H9 (cell line): ENCODE measurements at regions not wholly inside any gene's neighbourhood (a gene's known extent, or its start where the extent isn't known, plus 50 kb on each side); places are given as distances from the start of the nearest gene placed in this dataset.

Source experiments
- DNase-seq: peaks from one replicate; pipeline ENCODE4 v3.0.0-alpha.2; 2017
- H2AFZ ChIP-seq: one replicate; pipeline ENCODE4 v1.6.1; 2013; ENCODE audit warnings: mild to moderate bottlenecking, low read length, control low read depth, moderate library complexity
- H2AK5ac ChIP-seq: 2 replicates; pipeline ENCODE4 v1.6.1; 2013; ENCODE audit warnings: low read length, control low read depth, mixed read lengths; ENCODE audit not compliant: insufficient read length
- H2BK120ac ChIP-seq: one replicate; pipeline ENCODE4 v1.6.1; 2013; ENCODE audit warnings: low read depth, mild to moderate bottlenecking, low read length, control low read depth, inconsistent platforms; ENCODE audit not compliant: poor library complexity, severe bottlenecking
- H2BK12ac ChIP-seq: 2 replicates; pipeline ENCODE4 v1.6.1; 2013; ENCODE audit warnings: low read length, control low read depth, mixed read lengths, low read depth; ENCODE audit not compliant: insufficient read length
- H2BK15ac ChIP-seq: 2 replicates; pipeline ENCODE4 v1.6.1; 2013; ENCODE audit warnings: low read depth, low read length, control low read depth
- H2BK20ac ChIP-seq: one replicate; pipeline ENCODE4 v1.6.1; 2013; ENCODE audit warnings: low read depth, mild to moderate bottlenecking, low read length, control low read depth, inconsistent platforms; ENCODE audit not compliant: poor library complexity, severe bottlenecking
- H2BK5ac ChIP-seq: 2 replicates; pipeline ENCODE4 v1.6.1; 2013; ENCODE audit warnings: low read length, control low read depth, mixed read lengths; ENCODE audit not compliant: insufficient read length
- H3K14ac ChIP-seq: 2 replicates; pipeline ENCODE4 v1.6.1; 2013; ENCODE audit warnings: low read length, control low read depth; ENCODE audit not compliant: insufficient read depth
- H3K18ac ChIP-seq: 2 replicates; pipeline ENCODE4 v1.6.1; 2013; ENCODE audit warnings: low read depth, mild to moderate bottlenecking, mixed read lengths, low read length, control low read depth; ENCODE audit not compliant: insufficient read length
- H3K23ac ChIP-seq: 2 replicates; pipeline ENCODE4 v1.6.1; 2013; ENCODE audit warnings: low read length, control low read depth, mixed read lengths, low read depth; ENCODE audit not compliant: insufficient read length
- H3K23me2 ChIP-seq: 2 replicates; pipeline ENCODE4 v1.6.1; 2013; ENCODE audit warnings: low read depth, mild to moderate bottlenecking, mixed read lengths, low read length, control low read depth; ENCODE audit not compliant: insufficient read length, poor library complexity, severe bottlenecking
- H3K27ac ChIP-seq: 2 replicates; pipeline ENCODE4 v1.5.1; 2013; ENCODE audit warnings: low read length, control low read depth, mixed read lengths, low read depth; ENCODE audit not compliant: insufficient read length
- H3K27me3 ChIP-seq: 2 replicates; pipeline ENCODE4 v1.6.1; 2013; ENCODE audit warnings: low read length, control low read depth, inconsistent platforms; ENCODE audit not compliant: insufficient read depth
- H3K4ac ChIP-seq: 2 replicates; pipeline ENCODE4 v1.6.1; 2013; ENCODE audit warnings: low read depth, mild to moderate bottlenecking, control low read depth, inconsistent platforms, low read length, moderate library complexity
- H3K4me1 ChIP-seq: 2 replicates; pipeline ENCODE4 v1.6.1; 2013; ENCODE audit warnings: low read length, control low read depth, inconsistent platforms; ENCODE audit not compliant: insufficient read depth
- H3K4me2 ChIP-seq: 2 replicates; pipeline ENCODE4 v1.6.1; 2013; ENCODE audit warnings: low read length, control low read depth, mixed read lengths; ENCODE audit not compliant: insufficient read length, insufficient read depth
- H3K56ac ChIP-seq: 2 replicates; pipeline ENCODE4 v1.6.1; 2013; ENCODE audit warnings: low read depth, mild to moderate bottlenecking, mixed read lengths, low read length, control low read depth; ENCODE audit not compliant: insufficient read length
- H3K79me1 ChIP-seq: 2 replicates; pipeline ENCODE4 v1.6.1; 2013; ENCODE audit warnings: low read depth, mild to moderate bottlenecking, moderate library complexity, low read length, control low read depth, inconsistent platforms; ENCODE audit not compliant: insufficient read depth, poor library complexity, severe bottlenecking
- H3K79me2 ChIP-seq: 2 replicates; pipeline ENCODE4 v1.6.1; 2013; ENCODE audit warnings: low read length, control low read depth, inconsistent platforms; ENCODE audit not compliant: insufficient read depth
- H3K9ac ChIP-seq: 2 replicates; pipeline ENCODE4 v1.6.1; 2013; ENCODE audit warnings: low read length, control low read depth, mixed read lengths; ENCODE audit not compliant: insufficient read length; ENCODE audit errors: extremely low read depth
- H3K9me3 ChIP-seq: one replicate; pipeline ENCODE4 v1.6.1; 2013; ENCODE audit warnings: low read depth, low read length, inconsistent platforms; ENCODE audit not compliant: control insufficient read depth
- H3T11ph ChIP-seq: one replicate; pipeline ENCODE4 v1.6.1; 2013; ENCODE audit warnings: mild to moderate bottlenecking, low read length, control low read depth, inconsistent platforms
- H4K20me1 ChIP-seq: one replicate; pipeline ENCODE4 v1.6.1; 2013; ENCODE audit not compliant: control insufficient read depth, insufficient read length, insufficient read depth
- H4K5ac ChIP-seq: 2 replicates; pipeline ENCODE4 v1.6.1; 2013; ENCODE audit warnings: low read depth, mild to moderate bottlenecking, mixed read lengths, low read length, control low read depth; ENCODE audit not compliant: insufficient read length
- H4K8ac ChIP-seq: replicated peaks from 2 replicates; pipeline ENCODE4 v1.6.1; 2013; ENCODE audit warnings: low read length, control low read depth, mixed read lengths, low read depth; ENCODE audit not compliant: insufficient read length
- H4K91ac ChIP-seq: 2 replicates; pipeline ENCODE4 v1.6.1; 2013; ENCODE audit warnings: low read depth, mild to moderate bottlenecking, moderate library complexity, mixed read lengths, low read length, control low read depth; ENCODE audit not compliant: insufficient read length
- H3K27ac Mint-ChIP-seq, 3 experiments: 2 replicates in 2 of 3; 3 replicates in 1 of 3; pipeline ENCODE4 v1.8.0; 2020 to 2021; ENCODE audit warnings: mixed read lengths in 3 of 3, mild to moderate bottlenecking in 1 of 3, moderate library complexity in 1 of 3
- H3K27me3 Mint-ChIP-seq: 2 replicates; pipeline ENCODE4 v1.8.0; 2021; ENCODE audit warnings: low read depth, mild to moderate bottlenecking, moderate library complexity, mixed read lengths
- H3K36me3 Mint-ChIP-seq, 3 experiments: 2 replicates in 2 of 3; 3 replicates in 1 of 3; pipeline ENCODE4 v1.8.0; 2020 to 2021; ENCODE audit warnings: low read depth in 3 of 3, mixed read lengths in 3 of 3; ENCODE audit not compliant: insufficient read depth in 1 of 3
- H3K4me1 Mint-ChIP-seq, 2 experiments: 2 replicates each; pipeline ENCODE4 v1.8.0; 2020; ENCODE audit warnings: mixed read lengths in 2 of 2
- H3K4me3 Mint-ChIP-seq, 2 experiments: 2 replicates in 1 of 2; 3 replicates in 1 of 2; pipeline ENCODE4 v1.8.0; 2020 to 2021; ENCODE audit warnings: mild to moderate bottlenecking in 2 of 2, mixed read lengths in 2 of 2, moderate library complexity in 1 of 2
- H3K9me3 Mint-ChIP-seq, 2 experiments: 2 replicates in 1 of 2; 3 replicates in 1 of 2; pipeline ENCODE4 v1.8.0; 2020; ENCODE audit warnings: mild to moderate bottlenecking in 2 of 2, mixed read lengths in 2 of 2, moderate library complexity in 1 of 2
- CTCF ChIP-seq: fragments of 200-600 bp; sonication (generic); conservative IDR thresholded peaks from 3 replicates; pipeline ENCODE4 v1.8.0; 2021; ENCODE audit warnings: antibody characterized with exemption, mild to moderate bottlenecking
- WGBS: extraction: QIAGEN DNeasy Blood & Tissue Kit; methylation state at CpG from one replicate; pipeline ENCODE4 v1.1.7; 2013; ENCODE audit warnings: missing lambda C conversion rate, low lambda C conversion rate, mixed read lengths; ENCODE audit not compliant: insufficient read length; ENCODE audit errors: extremely low coverage; 5-methylcytosine and 5-hydroxymethylcytosine counted together

DNA sequence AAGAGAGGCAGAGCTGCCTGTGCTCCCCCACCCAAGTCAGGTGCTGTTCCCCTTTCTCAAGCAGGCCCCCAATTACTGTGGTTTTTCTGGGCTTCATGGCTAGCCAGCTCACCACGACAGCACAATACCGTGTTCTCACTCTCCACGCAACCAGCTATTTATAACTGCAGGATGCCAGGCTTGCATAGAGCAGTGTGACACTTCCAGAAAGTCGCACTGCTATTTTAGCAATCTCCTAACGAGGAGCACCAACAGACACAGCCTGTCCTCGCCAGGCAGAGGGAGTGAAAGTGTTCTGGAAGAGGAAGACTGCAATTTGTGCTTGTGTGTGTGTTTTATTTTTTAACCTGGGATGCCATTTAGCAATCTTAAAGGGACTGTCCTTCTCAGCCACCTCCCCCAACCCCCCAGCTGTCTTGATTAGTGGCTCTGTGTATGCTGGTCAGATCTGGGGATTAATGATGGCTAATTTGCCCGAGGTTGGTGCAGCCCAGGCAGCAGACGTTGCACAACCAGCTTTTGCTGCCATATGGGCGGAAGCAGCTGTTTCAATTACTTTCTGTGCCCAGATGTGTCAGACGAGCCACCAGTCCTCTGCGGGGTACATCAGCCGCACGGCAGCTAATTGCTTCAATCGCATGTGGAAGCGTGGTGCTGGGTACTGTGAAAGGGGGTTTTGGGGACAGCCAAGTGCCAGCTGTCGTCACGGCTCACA, 268.0 kb upstream of the ARRDC4 start:
- H2BK12ac ChIP-seq: no peak overlapping the region
- H3T11ph ChIP-seq: no peak overlapping the region
- H2BK20ac ChIP-seq: no peak overlapping the region
- H2AFZ ChIP-seq: no peak overlapping the region
- H3K14ac ChIP-seq: no peak overlapping the region
- no peaks in the 10 kb centered on the region for H3K9me3 ChIP-seq
- H3K27ac ChIP-seq: no peak overlapping the region
- no peak overlapping the region for H3K27ac Mint-ChIP-seq
- whole genome bisulfite sequencing: no CpG with 5 or more reads among the region's 17 CpGs
- no peaks in the 10 kb centered on the region for H3K27me3 ChIP-seq
- no peaks in the 10 kb centered on the region for H3K79me1 ChIP-seq
- H4K20me1 ChIP-seq: no peaks in the 10 kb centered on the region
- H3K23me2 ChIP-seq: peaks cover 3% of the 10 kb centered on the region
- no peak overlapping the region for H2AK5ac ChIP-seq
- H3K27me3 Mint-ChIP-seq: no peaks in the 10 kb centered on the region
- no peak overlapping the region for H2BK120ac ChIP-seq
- no peak overlapping the region for H4K8ac ChIP-seq
- H3K4me1 Mint-ChIP-seq: no peaks in the 10 kb centered on the region
- H3K4ac ChIP-seq: no peak overlapping the region
- no peak for DNase-seq
- H3K79me2 ChIP-seq: no peaks in the 10 kb centered on the region
- H3K18ac ChIP-seq: peak overlapping the region; percentile 60
- H3K36me3 Mint-ChIP-seq: no peaks in the 10 kb centered on the region
- no peak overlapping the region for H4K5ac ChIP-seq
- no peak for TF ChIP-seq CTCF
- H4K91ac ChIP-seq: no peak overlapping the region
- H3K9me3 Mint-ChIP-seq: no peaks in the 10 kb centered on the region
- H3K4me3 Mint-ChIP-seq: no peak overlapping the region
- no peak overlapping the region for H2BK15ac ChIP-seq
- no peak overlapping the region for H3K9ac ChIP-seq
- H2BK5ac ChIP-seq: no peak overlapping the region
- no peaks in the 10 kb centered on the region for H3K4me1 ChIP-seq
- no peak overlapping the region for H3K56ac ChIP-seq
- no peak overlapping the region for H3K4me2 ChIP-seq
- no peak overlapping the region for H3K23ac ChIP-seq
